Liver (tissue), 8 donors: ENCODE measurements at regions not wholly inside any gene's neighbourhood (a gene's known extent, or its start where the extent isn't known, plus 50 kb on each side); places are given as distances from the start of the nearest gene placed in this dataset.

Experiments used
- DNase-seq: peaks from one replicate; pipeline ENCODE4 v3.0.0-alpha.2; 2017; ENCODE audit warnings: low spot score
- H3K27ac ChIP-seq, 2 donors: one replicate each; pipeline ENCODE4 v1.7.0; 2013; ENCODE audit warnings: inconsistent platforms in 2 of 2, low read length in 2 of 2, control low read depth in 1 of 2, low read depth in 1 of 2, mild to moderate bottlenecking in 1 of 2
- H3K27me3 ChIP-seq, 4 donors: one replicate each; pipeline versions ENCODE4 v1.6.1 to v1.7.0; 2013; ENCODE audit warnings: low read length in 3 of 4, inconsistent platforms in 1 of 4, mild to moderate bottlenecking in 1 of 4, moderate library complexity in 1 of 4; ENCODE audit not compliant: control insufficient read depth in 4 of 4, insufficient read depth in 4 of 4
- H3K36me3 ChIP-seq, 4 donors: one replicate each; pipeline versions ENCODE4 v1.6.1 to v1.7.0; 2013; ENCODE audit warnings: low read length in 3 of 4, mild to moderate bottlenecking in 3 of 4, low read depth in 1 of 4, moderate library complexity in 1 of 4; ENCODE audit not compliant: control insufficient read depth in 4 of 4, insufficient read depth in 3 of 4
- H3K4me1 ChIP-seq, 4 donors: one replicate each; pipeline versions ENCODE4 v1.6.1 to v1.7.0; 2013; ENCODE audit warnings: low read length in 3 of 4, mild to moderate bottlenecking in 3 of 4, moderate library complexity in 1 of 4; ENCODE audit not compliant: control insufficient read depth in 4 of 4, insufficient read depth in 4 of 4
- H3K4me3 ChIP-seq, 3 donors: one replicate each; pipeline versions ENCODE4 v1.6.1 to v1.7.0; 2013; ENCODE audit warnings: low read length in 3 of 3, control low read depth in 1 of 3, low read depth in 1 of 3, mild to moderate bottlenecking in 1 of 3
- H3K9ac ChIP-seq, 2 donors: one replicate each; pipeline ENCODE4 v1.7.0; 2013; ENCODE audit warnings: low read length in 2 of 2, mild to moderate bottlenecking in 2 of 2, moderate library complexity in 2 of 2, control low read depth in 1 of 2, low read depth in 1 of 2
- H3K9me3 ChIP-seq, 4 donors: one replicate each; pipeline versions ENCODE4 v1.6.1 to v1.7.0; 2013; ENCODE audit warnings: low read length in 3 of 4; ENCODE audit not compliant: control insufficient read depth in 4 of 4
- ATF3 ChIP-seq: IDR thresholded peaks from 2 replicates; pipeline ENCODE4 v1.6.1; 2016; ENCODE audit warnings: antibody characterized with exemption
- CTCF ChIP-seq: fragments of 150-350 bp; IDR thresholded peaks from 2 replicates; pipeline ENCODE4 v1.5.1; 2017; ENCODE audit warnings: improper control_type of control experiment, low read depth, low read length; ENCODE audit not compliant: missing input control
- EGR1 ChIP-seq, 2 donors: IDR thresholded peaks; 2 replicates each; pipeline ENCODE4 v1.6.1; 2016 to 2018; ENCODE audit warnings: antibody characterized with exemption in 2 of 2, low read depth in 2 of 2
- FOXA1 ChIP-seq: IDR thresholded peaks from 2 replicates; pipeline ENCODE4 v1.6.1; 2016; ENCODE audit warnings: antibody characterized with exemption
- FOXA2 ChIP-seq: IDR thresholded peaks from 2 replicates; pipeline ENCODE4 v1.6.1; 2016; ENCODE audit warnings: antibody characterized with exemption
- GABPA ChIP-seq, 2 donors: IDR thresholded peaks in 1 of 2; conservative IDR thresholded peaks in 1 of 2; 2 replicates each; pipeline ENCODE4 v1.6.1; 2016; ENCODE audit warnings: antibody characterized with exemption in 2 of 2, mild to moderate bottlenecking in 1 of 2, moderate library complexity in 1 of 2
- HNF4A ChIP-seq, 2 donors: conservative IDR thresholded peaks; 2 replicates each; pipeline ENCODE4 v1.6.1; 2016; ENCODE audit warnings: antibody characterized with exemption in 2 of 2, mild to moderate bottlenecking in 2 of 2
- HNF4G ChIP-seq: IDR thresholded peaks from 2 replicates; pipeline ENCODE4 v1.6.1; 2016; ENCODE audit warnings: antibody characterized with exemption
- JUND ChIP-seq, 2 donors: IDR thresholded peaks; 2 replicates each; pipeline ENCODE4 v1.6.1; 2016; ENCODE audit warnings: antibody characterized with exemption in 2 of 2
- MAX ChIP-seq: IDR thresholded peaks from 2 replicates; pipeline ENCODE4 v1.6.1; 2016; ENCODE audit warnings: antibody characterized with exemption
- NR2F2 ChIP-seq: IDR thresholded peaks from 2 replicates; pipeline ENCODE4 v1.6.1; 2016; ENCODE audit warnings: antibody characterized with exemption
- RAD21 ChIP-seq, 2 donors: IDR thresholded peaks; 2 replicates each; pipeline ENCODE4 v1.6.1; 2016; ENCODE audit warnings: antibody characterized with exemption in 2 of 2, mild to moderate bottlenecking in 2 of 2
- REST ChIP-seq: IDR thresholded peaks from 2 replicates; pipeline ENCODE4 v1.6.1; 2016; ENCODE audit warnings: antibody characterized with exemption, mild to moderate bottlenecking
- RXRA ChIP-seq, 2 donors: IDR thresholded peaks; 2 replicates each; pipeline ENCODE4 v1.6.1; 2017 to 2018; ENCODE audit warnings: antibody characterized with exemption in 2 of 2, mild to moderate bottlenecking in 1 of 2
- SP1 ChIP-seq: IDR thresholded peaks from 2 replicates; pipeline ENCODE4 v1.6.1; 2018; ENCODE audit warnings: antibody characterized with exemption, mild to moderate bottlenecking
- TAF1 ChIP-seq: conservative IDR thresholded peaks from 2 replicates; pipeline ENCODE4 v1.6.1; 2016; ENCODE audit warnings: antibody characterized with exemption, mild to moderate bottlenecking
- YY1 ChIP-seq: IDR thresholded peaks from 2 replicates; pipeline ENCODE4 v1.6.1; 2016; ENCODE audit warnings: antibody characterized with exemption, mild to moderate bottlenecking
- WGBS: extraction: QIAGEN DNeasy Blood & Tissue Kit; methylation state at CpG from one replicate; pipeline ENCODE4 v1.1.7; 2013; 5-methylcytosine and 5-hydroxymethylcytosine counted together
- donor health status: healthy.
- donor health status: healthy.
- donor health status: healthy.
- donor health status: healthy.
- donor health status: healthy.

GRCh38 chr3:10676905-10677304 lies 139.1 kb upstream of the SLC6A11 start:
- Histone ChIP-seq H3K9me3 (no peaks in the 10 kb centered on the region), H3K4me3 (no peak overlapping the region), H3K27ac (no peak overlapping the region), H3K36me3 (no peaks in the 10 kb centered on the region), H3K4me1 (peaks cover 0 to 5% (median 2%) of the 10 kb centered on the region in 4 donors), H3K27me3 (no peaks in the 10 kb centered on the region), H3K9ac (no peak overlapping the region)
- 33% methylated on average over 1 of the region's 1 CpG for WGBS
- no peak for TF ChIP-seq NR2F2
- TF ChIP-seq FOXA2 = peak; percentile 78
- TF ChIP-seq JUND (IDR thresholded peaks at IDR 0.05) = no peak
- no peak for TF ChIP-seq REST
- TF ChIP-seq ATF3 = no peak
- no peak for TF ChIP-seq TAF1
- TF ChIP-seq MAX = no peak
- TF ChIP-seq FOXA1 = peak; percentile 75
- no peak for TF ChIP-seq GABPA (IDR thresholded peaks at IDR 0.05 in 1 of 2, conservative IDR thresholded peaks at IDR 0.05 in 1 of 2)
- TF ChIP-seq HNF4A (conservative IDR thresholded peaks at IDR 0.05) = peak; percentile 20 to 55
- peak; percentile 64 for TF ChIP-seq YY1
- peak in 1 of 2 donors; percentile 66 for TF ChIP-seq RXRA (IDR thresholded peaks at IDR 0.05)
- no peak for TF ChIP-seq HNF4G
- peak; percentile 32 for TF ChIP-seq SP1
- no peak for TF ChIP-seq CTCF
- no peak for TF ChIP-seq EGR1 (IDR thresholded peaks at IDR 0.05; ENCODE audit: low read depth in 2 of 2)
- TF ChIP-seq RAD21 (IDR thresholded peaks at IDR 0.05) = peak; percentile 5 to 24
- no peak for DNase-seq

- TF ChIP-seq GABPA (IDR thresholded peaks at IDR 0.05 in 1 of 2, conservative IDR thresholded peaks at IDR 0.05 in 1 of 2) (no peak), ATF3 (no peak), FOXA1 (no peak)
- DNase-seq = no peak
- Histone ChIP-seq H3K27me3 (no peaks in the 10 kb centered on the region), H3K27ac (no peak overlapping the region), H3K9ac (no peak overlapping the region), H3K9me3 (no peaks in the 10 kb centered on the region), H3K4me1 (peaks cover 0 to 11% (median 8%) of the 10 kb centered on the region in 4 donors), H3K36me3 (no peaks in the 10 kb centered on the region), H3K4me3 (no peak overlapping the region)
- 77% methylated on average over 2 of the region's 2 CpGs for WGBS
Observed at GRCh38 chr3:10678796-10679376, 137.1 kb upstream of the SLC6A11 start.
